ENCODE measurements at regions not wholly inside any gene's neighbourhood (a gene's known extent, or its start where the extent isn't known, plus 50 kb on each side); places are given as distances from the start of the nearest gene placed in this dataset.

DNA sequence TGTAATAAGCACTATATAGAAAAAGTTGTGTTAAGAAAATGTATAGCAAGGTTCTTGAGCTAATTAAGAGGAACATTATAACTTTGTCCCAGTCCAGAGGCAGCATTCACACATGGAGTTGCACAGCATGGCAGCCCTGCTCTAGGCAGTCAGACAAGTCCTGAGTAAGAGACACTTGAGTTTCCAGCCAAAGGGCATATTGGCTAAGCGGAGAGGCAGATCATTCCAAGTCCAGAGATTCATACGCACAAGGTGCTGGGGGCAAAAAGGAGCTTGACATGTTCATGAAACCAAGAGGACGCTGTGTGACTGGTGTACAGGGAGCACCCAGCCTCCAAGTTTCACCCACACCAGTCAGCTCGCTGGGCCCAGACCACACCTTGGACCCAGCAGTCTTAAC is 232.6 kb upstream of the IPO5 start:
- TF ChIP-seq POLR2AphosphoS5 (IDR thresholded peaks at IDR 0.05; ENCODE audit: low read depth, low read length), result no peak
- no peak for TF ChIP-seq IRF2 (CRISPR knock-in tag; IDR thresholded peaks at IDR 0.05)
- TF ChIP-seq ZSCAN31 (CRISPR knock-in tag; IDR thresholded peaks at IDR 0.05; ENCODE audit: low read depth), result no peak
- no peak for TF ChIP-seq CEBPZ (IDR thresholded peaks at IDR 0.05; ENCODE audit: low read length)
- no peak for TF ChIP-seq ETS1 (CRISPR knock-in tag; IDR thresholded peaks at IDR 0.05)
- TF ChIP-seq, protein P1, sequence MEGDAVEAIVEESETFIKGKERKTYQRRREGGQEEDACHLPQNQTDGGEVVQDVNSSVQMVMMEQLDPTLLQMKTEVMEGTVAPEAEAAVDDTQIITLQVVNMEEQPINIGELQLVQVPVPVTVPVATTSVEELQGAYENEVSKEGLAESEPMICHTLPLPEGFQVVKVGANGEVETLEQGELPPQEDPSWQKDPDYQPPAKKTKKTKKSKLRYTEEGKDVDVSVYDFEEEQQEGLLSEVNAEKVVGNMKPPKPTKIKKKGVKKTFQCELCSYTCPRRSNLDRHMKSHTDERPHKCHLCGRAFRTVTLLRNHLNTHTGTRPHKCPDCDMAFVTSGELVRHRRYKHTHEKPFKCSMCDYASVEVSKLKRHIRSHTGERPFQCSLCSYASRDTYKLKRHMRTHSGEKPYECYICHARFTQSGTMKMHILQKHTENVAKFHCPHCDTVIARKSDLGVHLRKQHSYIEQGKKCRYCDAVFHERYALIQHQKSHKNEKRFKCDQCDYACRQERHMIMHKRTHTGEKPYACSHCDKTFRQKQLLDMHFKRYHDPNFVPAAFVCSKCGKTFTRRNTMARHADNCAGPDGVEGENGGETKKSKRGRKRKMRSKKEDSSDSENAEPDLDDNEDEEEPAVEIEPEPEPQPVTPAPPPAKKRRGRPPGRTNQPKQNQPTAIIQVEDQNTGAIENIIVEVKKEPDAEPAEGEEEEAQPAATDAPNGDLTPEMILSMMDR (CRISPR knock-in tag; IDR thresholded peaks at IDR 0.05), result no peak
- TF ChIP-seq AKAP8 (CRISPR knock-in tag; IDR thresholded peaks at IDR 0.05), result no peak
- no peak for TF ChIP-seq XBP1 (CRISPR knock-in tag; IDR thresholded peaks at IDR 0.05)
- no peak for TF ChIP-seq CCAR2 (optimal IDR thresholded peaks at IDR 0.05; ENCODE audit: low read depth, low read length)
- TF ChIP-seq, protein P2, sequence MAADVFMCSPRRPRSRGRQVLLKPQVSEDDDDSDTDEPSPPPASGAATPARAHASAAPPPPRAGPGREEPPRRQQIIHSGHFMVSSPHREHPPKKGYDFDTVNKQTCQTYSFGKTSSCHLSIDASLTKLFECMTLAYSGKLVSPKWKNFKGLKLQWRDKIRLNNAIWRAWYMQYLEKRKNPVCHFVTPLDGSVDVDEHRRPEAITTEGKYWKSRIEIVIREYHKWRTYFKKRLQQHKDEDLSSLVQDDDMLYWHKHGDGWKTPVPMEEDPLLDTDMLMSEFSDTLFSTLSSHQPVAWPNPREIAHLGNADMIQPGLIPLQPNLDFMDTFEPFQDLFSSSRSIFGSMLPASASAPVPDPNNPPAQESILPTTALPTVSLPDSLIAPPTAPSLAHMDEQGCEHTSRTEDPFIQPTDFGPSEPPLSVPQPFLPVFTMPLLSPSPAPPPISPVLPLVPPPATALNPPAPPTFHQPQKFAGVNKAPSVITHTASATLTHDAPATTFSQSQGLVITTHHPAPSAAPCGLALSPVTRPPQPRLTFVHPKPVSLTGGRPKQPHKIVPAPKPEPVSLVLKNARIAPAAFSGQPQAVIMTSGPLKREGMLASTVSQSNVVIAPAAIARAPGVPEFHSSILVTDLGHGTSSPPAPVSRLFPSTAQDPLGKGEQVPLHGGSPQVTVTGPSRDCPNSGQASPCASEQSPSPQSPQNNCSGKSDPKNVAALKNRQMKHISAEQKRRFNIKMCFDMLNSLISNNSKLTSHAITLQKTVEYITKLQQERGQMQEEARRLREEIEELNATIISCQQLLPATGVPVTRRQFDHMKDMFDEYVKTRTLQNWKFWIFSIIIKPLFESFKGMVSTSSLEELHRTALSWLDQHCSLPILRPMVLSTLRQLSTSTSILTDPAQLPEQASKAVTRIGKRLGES (CRISPR knock-in tag; IDR thresholded peaks at IDR 0.05; ENCODE audit: borderline replicate concordance), result no peak
